T-helper 22 cell (primary cell): ENCODE measurements at regions not wholly inside any gene's neighbourhood (a gene's known extent, or its start where the extent isn't known, plus 50 kb on each side); places are given as distances from the start of the nearest gene placed in this dataset.

Experiments used
- DNase-seq: peaks from one replicate; pipeline ENCODE4 v3.0.0-alpha.2; 2020; ENCODE audit warnings: low read depth

DNA sequence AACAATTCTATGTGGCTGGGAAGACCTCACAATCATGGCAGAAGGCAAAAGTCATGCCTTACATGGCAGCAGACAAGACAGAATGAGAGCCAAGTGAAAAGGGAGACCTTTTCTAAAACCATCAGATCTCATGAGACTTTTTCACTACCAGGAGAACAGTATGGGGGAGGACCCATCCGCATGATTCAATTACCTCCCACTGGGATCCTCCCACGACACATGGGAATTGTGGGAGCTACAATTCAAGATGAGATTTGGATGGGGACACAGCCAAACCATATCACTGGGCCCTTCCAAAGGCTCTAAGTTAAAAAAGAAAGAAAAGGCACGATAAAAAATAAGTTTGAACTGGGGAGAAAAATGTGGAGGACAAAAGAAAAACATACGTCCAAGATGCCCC is 406.9 kb upstream of the CDH4 start:
- no peak for DNase-seq

DNA sequence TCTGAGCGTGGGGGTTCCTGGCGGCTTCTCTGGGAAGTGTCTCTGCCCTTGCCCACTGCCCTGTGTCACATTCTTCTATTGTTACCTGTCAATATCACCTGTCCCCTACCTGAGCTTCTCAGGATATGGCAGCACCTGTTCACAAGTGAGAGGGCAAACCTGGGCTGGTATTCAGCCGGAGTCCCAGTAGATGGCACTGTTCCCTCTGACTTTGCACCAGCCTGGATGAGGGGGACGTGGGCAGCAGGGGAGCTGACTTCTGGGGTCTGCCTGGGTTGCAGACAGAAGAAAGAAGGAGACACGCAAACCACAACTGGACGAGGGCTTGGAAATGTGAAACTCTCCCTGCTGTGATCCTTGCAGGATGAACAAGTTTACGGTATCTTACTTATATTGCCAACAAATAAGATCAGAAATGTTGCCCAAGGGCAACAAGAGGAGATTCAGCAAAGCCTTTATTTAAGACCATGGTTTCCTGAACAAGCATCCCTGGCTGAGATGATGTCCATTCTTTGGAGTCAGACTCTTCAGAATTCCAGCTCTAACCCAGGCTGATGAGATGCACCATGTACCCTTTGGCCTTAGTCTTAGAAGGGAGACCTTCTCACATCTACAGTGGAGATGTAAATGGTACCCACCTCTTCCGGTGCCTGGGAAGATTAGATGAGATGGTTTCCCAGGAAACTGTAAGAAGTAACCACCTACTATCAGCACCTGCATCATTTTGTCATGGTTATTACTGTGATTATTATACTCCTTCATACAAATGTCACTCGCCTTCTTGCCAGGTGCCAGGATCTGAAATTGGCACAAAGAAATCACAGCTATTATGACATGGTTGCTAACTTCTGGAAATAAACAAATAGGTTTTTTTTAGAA is 400.0 kb upstream of the CDH4 start:
- no peak for DNase-seq

GRCh38 chr20:60857708-60858107 is 394.4 kb upstream of the CDH4 start:
- no peak for DNase-seq

- no peak for DNase-seq
Measured at GRCh38 chr20:60862601-60863000, 389.5 kb upstream of the CDH4 start.

GRCh38 chr20:60863548-60863947 is 388.5 kb upstream of the CDH4 start:
- DNase-seq = no peak

- DNase-seq = no peak
Measured at GRCh38 chr20:60867589-60867988, 384.5 kb upstream of the CDH4 start.

GRCh38 chr20:60868316-60868891 is 383.7 kb upstream of the CDH4 start:
- no peak for DNase-seq

DNA sequence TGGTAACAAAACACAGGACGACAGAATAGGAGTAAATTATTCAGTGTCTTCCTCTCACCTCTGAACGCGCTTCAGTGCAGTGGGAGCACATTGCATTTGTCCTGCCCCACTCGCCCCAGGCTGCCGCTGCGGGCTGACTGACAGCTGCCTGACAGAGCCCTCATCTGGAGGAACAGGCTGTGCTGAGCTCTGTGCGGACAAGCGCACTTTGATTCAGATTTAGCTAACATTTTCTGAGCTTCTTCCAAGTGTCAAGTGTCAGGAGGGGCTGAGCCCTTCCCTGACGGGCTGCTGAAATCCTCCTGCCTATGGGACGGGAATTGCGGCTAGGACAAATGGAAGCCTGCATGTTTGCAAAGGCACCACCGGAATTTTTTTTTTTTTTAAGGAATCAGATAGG is 383.0 kb upstream of the CDH4 start:
- no peak for DNase-seq

- no peak for DNase-seq
Measured at GRCh38 chr20:60869625-60870024, 382.4 kb upstream of the CDH4 start.

- DNase-seq = no peak
Measured at GRCh38 chr20:60870040-60870439, 382.0 kb upstream of the CDH4 start.

DNA sequence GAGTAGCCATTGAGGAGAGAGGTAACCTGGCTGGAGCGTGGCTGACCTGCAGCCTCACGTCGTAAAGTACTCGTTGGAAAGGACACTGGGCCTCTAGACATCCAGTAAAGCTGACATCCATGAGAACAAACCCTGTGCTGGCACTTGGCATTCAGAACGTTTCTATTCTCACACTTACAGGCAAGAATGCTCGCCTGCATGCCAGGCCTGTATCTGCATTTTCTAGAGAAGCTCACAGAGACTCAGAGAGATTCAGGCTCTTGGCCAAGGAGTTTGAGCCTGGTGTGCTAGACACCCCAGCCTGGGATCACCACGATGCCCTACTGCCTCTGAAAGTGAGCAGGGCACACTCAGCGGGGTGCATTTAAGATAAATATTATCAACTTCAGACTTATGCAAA is 379.8 kb upstream of the CDH4 start:
- no peak for DNase-seq

GRCh38 chr20:60877071-60877857 is 374.8 kb upstream of the CDH4 start:
- DNase-seq = no peak

- no peak for DNase-seq
Measured at GRCh38 chr20:60882836-60883235, 369.2 kb upstream of the CDH4 start.

- no peak for DNase-seq
Measured at GRCh38 chr20:60883496-60883895, 368.6 kb upstream of the CDH4 start.

GRCh38 chr20:60884277-60884676 is 367.8 kb upstream of the CDH4 start:
- DNase-seq = no peak

GRCh38 chr20:60888771-60889170 is 363.3 kb upstream of the CDH4 start:
- DNase-seq = no peak

DNA sequence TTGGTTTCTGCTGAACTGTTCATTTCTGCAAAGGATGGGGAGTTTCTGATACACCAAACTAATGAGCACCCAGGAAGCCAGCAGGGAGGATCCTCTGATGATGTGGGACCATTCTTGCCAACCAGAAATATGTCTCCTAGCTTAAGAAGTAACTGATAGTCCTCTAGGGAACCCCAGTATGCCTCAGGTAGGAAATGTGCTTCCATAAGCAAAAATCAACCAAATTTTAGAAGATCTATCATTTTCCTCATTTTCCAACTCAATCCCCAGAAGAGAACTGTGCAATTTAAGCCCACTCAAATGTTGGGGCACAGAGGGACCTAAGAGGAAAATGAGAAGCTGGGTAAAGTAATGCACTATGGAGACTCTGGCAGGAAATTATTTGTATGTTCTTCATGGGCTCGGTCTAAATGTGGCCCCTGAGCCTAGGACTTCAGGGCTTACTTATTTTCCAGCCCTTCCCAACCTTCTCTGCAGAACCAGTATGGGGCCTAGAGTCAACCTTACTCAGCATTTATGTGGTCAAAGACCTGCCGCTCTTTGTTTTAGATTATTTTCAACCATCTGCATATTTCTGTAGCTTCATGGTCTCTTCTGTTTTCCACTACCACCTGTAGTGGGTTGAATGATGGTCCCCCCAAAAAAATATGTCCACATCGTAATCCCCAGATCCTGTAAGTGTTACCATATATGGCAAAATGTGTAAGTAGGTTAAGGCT is 359.8 kb upstream of the CDH4 start:
- DNase-seq = no peak

- DNase-seq = no peak
Measured at GRCh38 chr20:60894091-60894490, 358.0 kb upstream of the CDH4 start.

DNA sequence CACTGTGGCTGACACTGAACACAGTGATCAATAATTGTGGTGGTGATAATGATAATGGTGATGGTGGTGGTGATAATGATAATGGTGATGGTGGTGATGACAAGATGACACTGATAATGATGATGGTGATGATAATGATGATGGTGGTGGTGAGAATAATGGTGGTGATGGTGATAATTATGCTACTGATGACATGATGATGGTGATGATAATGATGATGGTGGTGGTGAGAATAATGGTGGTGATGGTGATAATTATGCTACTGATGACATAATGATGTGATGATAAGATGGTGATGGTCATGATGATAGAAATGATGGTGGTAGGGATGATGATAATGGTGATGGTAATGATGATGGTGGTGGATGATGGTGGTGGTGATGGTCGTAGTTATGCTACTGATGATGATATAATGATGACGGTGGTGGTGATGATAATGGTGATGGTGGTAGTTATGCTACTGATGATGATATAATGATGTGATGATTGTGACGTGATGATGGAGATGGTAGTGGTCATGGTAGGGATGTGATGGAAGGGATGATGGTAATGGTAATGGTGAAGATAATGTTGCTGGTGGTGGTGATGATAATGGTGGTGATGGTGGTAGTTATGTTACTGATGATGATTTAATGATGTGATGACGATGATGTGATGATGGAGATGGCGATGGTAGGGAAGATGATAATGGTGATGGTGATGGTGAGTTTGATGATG is 356.5 kb upstream of the CDH4 start:
- no peak for DNase-seq

DNA sequence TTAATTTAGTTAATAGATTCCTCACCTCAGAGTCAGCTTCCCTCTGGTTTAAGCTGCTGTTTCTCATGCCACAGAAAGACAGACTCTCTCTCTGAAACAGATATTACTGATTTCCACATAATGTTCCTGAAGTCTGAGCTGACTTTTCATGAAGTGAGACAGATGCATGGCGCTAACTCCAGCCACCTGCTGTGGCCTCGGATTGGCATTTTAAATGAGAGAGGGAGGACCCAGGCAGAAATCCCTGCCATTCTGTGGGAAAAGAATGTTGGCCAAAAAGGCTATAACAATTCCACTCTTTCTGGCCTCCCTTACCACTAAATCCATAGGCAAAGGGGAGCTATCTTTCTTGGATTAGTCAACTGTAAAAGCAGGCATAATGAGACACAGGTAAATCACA is 354.1 kb upstream of the CDH4 start:
- DNase-seq = no peak

DNA sequence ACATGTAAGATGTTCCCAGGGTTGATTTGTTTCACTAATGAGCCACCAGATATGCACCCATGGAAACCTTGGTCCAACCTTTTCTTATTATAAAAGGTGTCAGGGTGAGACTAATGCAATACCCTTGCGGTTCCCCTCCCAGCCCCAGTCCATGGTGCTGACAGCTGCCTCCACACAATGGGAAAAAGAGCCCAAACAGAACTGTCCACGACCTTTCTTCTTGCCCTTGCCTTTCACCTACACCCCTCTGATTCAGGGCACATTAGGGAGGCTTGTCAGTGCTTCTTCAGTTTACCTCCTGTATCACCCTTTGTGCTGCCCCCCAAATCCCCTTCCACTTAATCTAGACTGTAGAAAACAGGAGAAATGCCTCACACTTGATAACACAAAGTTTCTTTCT is 352.7 kb upstream of the CDH4 start:
- DNase-seq = no peak

- no peak for DNase-seq
Measured at GRCh38 chr20:60900618-60901017, 351.4 kb upstream of the CDH4 start.
